Fibroblast of lung (primary cell): ENCODE measurements at regions not wholly inside any gene's neighbourhood (a gene's known extent, or its start where the extent isn't known, plus 50 kb on each side); places are given as distances from the start of the nearest gene placed in this dataset.

Experiments
- DNase-seq, 2 donors: peaks; one replicate each; pipeline versions ENCODE4 v3.0.0 to v3.0.0-alpha.2; 2010; ENCODE audit warnings: low read depth in 2 of 2
- H2AFZ ChIP-seq: 2 replicates; pipeline ENCODE4 v1.5.1; 2012; ENCODE audit warnings: low read length, control low read depth, inconsistent platforms
- H3K27ac ChIP-seq: 2 replicates; pipeline ENCODE4 v1.5.1; 2011; ENCODE audit warnings: low read length, control low read depth; ENCODE audit not compliant: insufficient read depth
- H3K27me3 ChIP-seq: 2 replicates; pipeline ENCODE4 v1.5.1; 2011; ENCODE audit warnings: mild to moderate bottlenecking, low read length; ENCODE audit not compliant: control insufficient read depth, insufficient read depth
- H3K36me3 ChIP-seq: 2 replicates; pipeline ENCODE4 v1.5.1; 2011; ENCODE audit warnings: low read length; ENCODE audit not compliant: control insufficient read depth, insufficient read depth
- H3K4me1 ChIP-seq: 2 replicates; pipeline ENCODE4 v1.5.1; 2011; ENCODE audit warnings: low read length; ENCODE audit not compliant: control insufficient read depth, insufficient read depth; ENCODE audit errors: extremely low read depth
- H3K4me2 ChIP-seq: 2 replicates; pipeline ENCODE4 v1.5.1; 2011; ENCODE audit warnings: low read length, control low read depth; ENCODE audit not compliant: insufficient read depth; ENCODE audit errors: extremely low read depth
- H3K4me3 ChIP-seq, 4 experiments: fragments of 200-600 bp in 1 of 4; sonication (generic) in 1 of 4; replicated peaks in 1 of 4; 2 replicates each; pipeline ENCODE4 v1.5.1; 2011 to 2016; ENCODE audit warnings: low read length in 4 of 4, low read depth in 3 of 4, mild to moderate bottlenecking in 3 of 4, control low read depth in 2 of 4, inconsistent platforms in 1 of 4, mixed read lengths in 1 of 4; ENCODE audit not compliant: insufficient read depth in 1 of 4; ENCODE audit errors: control extremely low read depth in 1 of 4
- H3K79me2 ChIP-seq: 2 replicates; pipeline ENCODE4 v1.5.1; 2012; ENCODE audit warnings: mild to moderate bottlenecking, low read length, inconsistent platforms; ENCODE audit not compliant: control insufficient read depth, insufficient read depth
- H3K9ac ChIP-seq: 2 replicates; pipeline ENCODE4 v1.5.1; 2011; ENCODE audit warnings: mild to moderate bottlenecking, low read length, control low read depth; ENCODE audit not compliant: insufficient read depth
- H3K9me3 ChIP-seq: 2 replicates; pipeline ENCODE4 v1.5.1; 2012; ENCODE audit warnings: low read depth, low read length; ENCODE audit not compliant: control insufficient read depth, insufficient read depth
- H4K20me1 ChIP-seq: 2 replicates; pipeline ENCODE4 v1.5.1; 2011; ENCODE audit warnings: low read length; ENCODE audit not compliant: control insufficient read depth, insufficient read depth; ENCODE audit errors: extremely low read depth
- EZH2 ChIP-seq: IDR thresholded peaks from 2 replicates; pipeline ENCODE4 v1.5.1; 2012; ENCODE audit warnings: low read length, control low read depth, mild to moderate bottlenecking; ENCODE audit errors: missing control alignments
- TF ChIP-seq, protein P1 (sequence below), 2 donors: IDR thresholded peaks in 1 of 2; conservative IDR thresholded peaks in 1 of 2; 1 replicate in 1 of 2; 2 replicates in 1 of 2; pipeline ENCODE4 v1.5.1; 2011 to 2012; ENCODE audit warnings: low read length in 2 of 2, control low read depth in 1 of 2, inconsistent platforms in 1 of 2, low read depth in 1 of 2, mild to moderate bottlenecking in 1 of 2

DNA sequence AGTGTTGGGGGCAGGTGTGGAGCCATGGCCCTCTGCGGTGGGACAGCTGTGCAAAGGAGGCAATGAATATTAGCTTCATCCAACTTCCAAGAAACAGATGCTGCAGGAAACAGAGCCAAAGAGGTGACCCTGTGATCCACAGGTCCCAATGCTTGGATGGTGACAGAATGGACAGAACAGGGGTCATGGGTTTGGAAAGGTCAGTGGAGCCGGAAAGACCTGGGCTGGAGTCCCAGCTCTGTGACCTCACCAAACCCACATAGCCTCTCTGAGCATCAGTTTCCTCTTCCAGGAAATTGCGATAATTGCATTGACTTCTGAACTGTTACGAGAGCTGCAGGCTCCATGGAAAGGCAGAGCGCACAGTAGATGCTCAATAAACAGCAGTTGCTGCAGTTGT, 110.2 kb upstream of the GSC start:
- Histone ChIP-seq H3K9me3 (no peaks in the 10 kb centered on the region), H3K27me3 (no peaks in the 10 kb centered on the region), H3K36me3 (no peaks in the 10 kb centered on the region), H3K4me3 (no peak overlapping the region), H3K9ac (no peak overlapping the region), H3K4me1 (no peaks in the 10 kb centered on the region), H3K4me2 (no peak overlapping the region), H3K27ac (no peak overlapping the region), H4K20me1 (no peaks in the 10 kb centered on the region), H2AFZ (no peak overlapping the region), H3K79me2 (no peaks in the 10 kb centered on the region)
- TF ChIP-seq, protein P1, sequence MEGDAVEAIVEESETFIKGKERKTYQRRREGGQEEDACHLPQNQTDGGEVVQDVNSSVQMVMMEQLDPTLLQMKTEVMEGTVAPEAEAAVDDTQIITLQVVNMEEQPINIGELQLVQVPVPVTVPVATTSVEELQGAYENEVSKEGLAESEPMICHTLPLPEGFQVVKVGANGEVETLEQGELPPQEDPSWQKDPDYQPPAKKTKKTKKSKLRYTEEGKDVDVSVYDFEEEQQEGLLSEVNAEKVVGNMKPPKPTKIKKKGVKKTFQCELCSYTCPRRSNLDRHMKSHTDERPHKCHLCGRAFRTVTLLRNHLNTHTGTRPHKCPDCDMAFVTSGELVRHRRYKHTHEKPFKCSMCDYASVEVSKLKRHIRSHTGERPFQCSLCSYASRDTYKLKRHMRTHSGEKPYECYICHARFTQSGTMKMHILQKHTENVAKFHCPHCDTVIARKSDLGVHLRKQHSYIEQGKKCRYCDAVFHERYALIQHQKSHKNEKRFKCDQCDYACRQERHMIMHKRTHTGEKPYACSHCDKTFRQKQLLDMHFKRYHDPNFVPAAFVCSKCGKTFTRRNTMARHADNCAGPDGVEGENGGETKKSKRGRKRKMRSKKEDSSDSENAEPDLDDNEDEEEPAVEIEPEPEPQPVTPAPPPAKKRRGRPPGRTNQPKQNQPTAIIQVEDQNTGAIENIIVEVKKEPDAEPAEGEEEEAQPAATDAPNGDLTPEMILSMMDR (conservative IDR thresholded peaks at IDR 0.05 in 1 of 2, IDR thresholded peaks at IDR 0.05 in 1 of 2; ENCODE audit: low read depth in 1 of 2, low read length in 2 of 2): no peak
- TF ChIP-seq EZH2: no peak
- DNase-seq: no peak

DNA sequence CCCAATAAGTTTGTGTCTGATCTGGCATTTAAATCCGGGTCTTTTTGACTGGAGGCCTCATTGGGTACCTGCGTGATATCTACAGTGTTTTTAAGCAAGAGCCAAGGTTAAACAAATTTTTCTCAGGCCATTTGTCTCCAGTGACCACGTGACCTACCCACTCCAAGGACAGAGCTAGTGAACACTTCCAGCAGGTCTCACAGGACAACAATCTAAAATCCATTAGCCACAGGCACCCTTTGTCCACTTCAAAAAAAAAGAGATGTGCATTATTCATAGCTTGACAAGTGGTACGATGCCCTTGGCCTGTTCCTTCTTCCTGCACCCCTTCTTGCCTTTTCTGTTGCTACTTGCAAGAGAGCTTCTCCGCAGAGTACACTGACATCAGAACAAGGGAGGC, 109.6 kb upstream of the GSC start:
- H3K9me3 ChIP-seq: no peaks in the 10 kb centered on the region
- no peak overlapping the region for H3K4me3 ChIP-seq
- H3K36me3 ChIP-seq: no peaks in the 10 kb centered on the region
- DNase-seq: no peak
- H3K27me3 ChIP-seq: no peaks in the 10 kb centered on the region
- H3K4me2 ChIP-seq: no peak overlapping the region
- H4K20me1 ChIP-seq: no peaks in the 10 kb centered on the region
- H2AFZ ChIP-seq: no peak overlapping the region
- no peak overlapping the region for H3K27ac ChIP-seq
- H3K79me2 ChIP-seq: no peaks in the 10 kb centered on the region
- no peak overlapping the region for H3K9ac ChIP-seq
- no peaks in the 10 kb centered on the region for H3K4me1 ChIP-seq
- no peak for TF ChIP-seq EZH2
- TF ChIP-seq, protein P1 (conservative IDR thresholded peaks at IDR 0.05 in 1 of 2, IDR thresholded peaks at IDR 0.05 in 1 of 2; ENCODE audit: low read depth in 1 of 2, low read length in 2 of 2): no peak

DNA sequence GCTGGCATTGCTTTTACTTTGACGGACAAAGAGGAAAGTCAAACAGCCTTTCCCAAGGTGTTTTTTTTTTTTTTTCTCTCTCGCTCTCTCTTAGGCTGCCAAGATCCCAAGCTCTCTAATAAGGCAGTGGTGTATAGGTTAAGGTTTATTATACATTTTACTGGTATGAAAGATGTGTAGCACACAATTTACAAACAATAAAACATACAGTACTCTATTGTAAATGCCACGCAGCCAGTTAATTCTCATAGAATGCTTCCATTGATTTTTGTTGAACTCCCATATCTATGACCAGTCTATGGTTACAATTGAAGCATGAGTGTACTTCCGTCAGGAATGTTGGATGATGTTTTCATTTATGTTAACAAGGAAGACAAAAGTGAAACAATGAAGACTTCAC, 106.4 kb upstream of the GSC start:
- no peaks in the 10 kb centered on the region for H3K79me2 ChIP-seq
- DNase-seq: no peak
- no peaks in the 10 kb centered on the region for H3K27me3 ChIP-seq
- no peaks in the 10 kb centered on the region for H3K9me3 ChIP-seq
- H3K4me3 ChIP-seq: no peak overlapping the region
- H3K27ac ChIP-seq: no peak overlapping the region
- TF ChIP-seq EZH2: no peak
- TF ChIP-seq, protein P1 (conservative IDR thresholded peaks at IDR 0.05 in 1 of 2, IDR thresholded peaks at IDR 0.05 in 1 of 2; ENCODE audit: low read depth in 1 of 2, low read length in 2 of 2): no peak
- H3K9ac ChIP-seq: no peak overlapping the region
- no peak overlapping the region for H2AFZ ChIP-seq
- no peaks in the 10 kb centered on the region for H4K20me1 ChIP-seq
- no peaks in the 10 kb centered on the region for H3K4me1 ChIP-seq
- no peak overlapping the region for H3K4me2 ChIP-seq
- no peaks in the 10 kb centered on the region for H3K36me3 ChIP-seq
